ENCODE measurements at regions not wholly inside any gene's neighbourhood (a gene's known extent, or its start where the extent isn't known, plus 50 kb on each side); places are given as distances from the start of the nearest gene placed in this dataset.

DNA sequence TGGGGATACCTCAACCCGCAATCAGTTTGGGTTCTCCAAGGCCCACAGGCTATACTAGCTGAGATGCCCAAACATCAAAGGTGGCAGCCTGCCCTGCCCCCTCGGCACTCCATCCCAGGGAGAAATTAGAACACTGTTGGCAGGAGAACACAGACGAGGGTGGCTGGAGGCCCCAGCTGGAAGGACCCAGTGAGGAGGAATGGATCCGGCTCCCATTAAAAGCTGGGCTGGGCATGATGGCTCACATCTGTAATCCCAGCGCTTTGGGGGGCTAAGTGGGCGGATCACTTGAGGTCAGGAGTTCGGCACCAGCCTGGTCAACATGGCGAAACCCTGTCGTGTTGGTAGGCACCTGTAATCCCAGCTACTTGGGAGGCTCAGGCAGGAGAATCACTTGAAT is 199.9 kb upstream of the GNAI1 start:
- TF ChIP-seq CTCF (IDR thresholded peaks at IDR 0.05), result no peak
- no peaks in the 10 kb centered on the region for H3K9me3 ChIP-seq
- no peak for DNase-seq
- no peaks in the 10 kb centered on the region for H3K36me3 ChIP-seq
- no peak overlapping the region for H3K4me3 ChIP-seq
- intact Hi-C loops (cut with DNase I), result no loop called here
- no peaks in the 10 kb centered on the region for H3K27me3 ChIP-seq (ENCODE audit: low read depth)
- no peaks in the 10 kb centered on the region for H3K4me1 ChIP-seq
- ATAC-seq, result no peak
- H3K27ac ChIP-seq, result no peak overlapping the region

- Histone ChIP-seq H3K9me3 (no peaks in the 10 kb centered on the region), H3K27me3 (ENCODE audit: low read depth) (no peaks in the 10 kb centered on the region), H3K36me3 (no peaks in the 10 kb centered on the region), H3K4me1 (no peaks in the 10 kb centered on the region), H3K27ac (no peak overlapping the region), H3K4me3 (no peak overlapping the region)
- DNase-seq, result no peak
- no peak for ATAC-seq
- no peak for TF ChIP-seq CTCF (IDR thresholded peaks at IDR 0.05)
- intact Hi-C loops (cut with DNase I), result no loop called here
Observed at GRCh38 chr7:79933144-79933543, 201.5 kb upstream of the GNAI1 start.

DNA sequence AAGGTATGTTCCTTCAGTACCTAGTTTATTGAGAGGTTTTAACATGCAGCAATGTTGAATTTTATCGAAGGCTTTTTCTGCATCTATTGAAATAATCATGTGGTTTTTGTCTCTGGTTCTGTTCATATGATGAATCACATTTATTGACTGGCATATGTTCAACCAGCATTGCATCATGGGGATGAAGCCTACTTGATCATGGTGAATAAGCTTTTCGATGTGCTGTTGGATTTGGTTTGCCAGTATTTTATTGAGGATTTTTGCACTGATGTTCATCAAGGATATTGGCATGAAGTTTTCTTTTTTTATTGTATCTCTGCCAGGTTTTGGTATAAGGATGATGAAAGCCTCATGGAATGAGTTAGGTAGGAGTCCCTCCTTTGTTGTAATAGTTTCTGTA is 204.0 kb upstream of the GNAI1 start:
- no peaks in the 10 kb centered on the region for H3K36me3 ChIP-seq
- no peak overlapping the region for H3K27ac ChIP-seq
- H3K9me3 ChIP-seq, result no peaks in the 10 kb centered on the region
- intact Hi-C loops (cut with DNase I), result no loop called here
- ATAC-seq, result no peak
- no peaks in the 10 kb centered on the region for H3K27me3 ChIP-seq (ENCODE audit: low read depth)
- H3K4me1 ChIP-seq, result no peaks in the 10 kb centered on the region
- DNase-seq, result no peak
- no peak for TF ChIP-seq CTCF (IDR thresholded peaks at IDR 0.05)
- no peak overlapping the region for H3K4me3 ChIP-seq

- DNase-seq (no peak), ATAC-seq (no peak)
- no peak overlapping the region for H3K4me3 ChIP-seq
- no peak for TF ChIP-seq CTCF (IDR thresholded peaks at IDR 0.05)
- H3K27me3 ChIP-seq (ENCODE audit: low read depth), result no peaks in the 10 kb centered on the region
- no peaks in the 10 kb centered on the region for H3K4me1 ChIP-seq
- H3K36me3 ChIP-seq, result no peaks in the 10 kb centered on the region
- no peaks in the 10 kb centered on the region for H3K9me3 ChIP-seq
- H3K27ac ChIP-seq, result no peak overlapping the region
- intact Hi-C loops (cut with DNase I), result no loop called here
Observed at GRCh38 chr7:79927116-79927515, 207.5 kb upstream of the GNAI1 start.

DNA sequence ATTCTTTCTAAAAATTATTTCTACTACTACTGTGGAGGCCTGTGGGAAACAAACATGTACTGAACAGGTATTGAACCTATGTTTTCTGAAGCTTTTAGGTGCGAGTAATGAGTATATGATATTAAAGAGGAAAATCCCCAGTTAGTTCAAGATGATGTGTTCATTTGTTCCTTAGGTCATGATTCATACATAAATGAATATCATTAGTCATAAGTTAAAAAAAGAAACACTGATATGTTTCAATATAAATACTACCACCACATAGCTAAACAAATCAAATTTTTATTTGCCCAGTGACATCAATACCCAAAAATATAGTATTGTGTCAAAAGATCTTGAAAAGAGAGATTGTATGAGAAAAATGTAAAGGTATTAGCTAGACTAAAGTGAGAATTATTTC is 210.7 kb upstream of the GNAI1 start:
- H3K4me3 ChIP-seq, result no peak overlapping the region
- no peaks in the 10 kb centered on the region for H3K9me3 ChIP-seq
- H3K4me1 ChIP-seq, result no peaks in the 10 kb centered on the region
- DNase-seq (no peak), ATAC-seq (no peak)
- no peak overlapping the region for H3K27ac ChIP-seq
- no peaks in the 10 kb centered on the region for H3K27me3 ChIP-seq (ENCODE audit: low read depth)
- no peak for TF ChIP-seq CTCF (IDR thresholded peaks at IDR 0.05)
- no peaks in the 10 kb centered on the region for H3K36me3 ChIP-seq
- intact Hi-C loops (cut with DNase I), result no loop called here

- Histone ChIP-seq H3K27ac (no peak overlapping the region), H3K4me3 (no peak overlapping the region), H3K4me1 (no peaks in the 10 kb centered on the region), H3K27me3 (ENCODE audit: low read depth) (no peaks in the 10 kb centered on the region), H3K36me3 (no peaks in the 10 kb centered on the region), H3K9me3 (no peaks in the 10 kb centered on the region)
- ATAC-seq, result no peak
- DNase-seq, result no peak
- intact Hi-C loops (cut with DNase I), result no loop called here
- no peak for TF ChIP-seq CTCF (IDR thresholded peaks at IDR 0.05)
Observed at GRCh38 chr7:79922894-79923293, 211.7 kb upstream of the GNAI1 start.

Data from lower lobe of right lung (tissue), 2 donors.